ENCODE measurements at regions not wholly inside any gene's neighbourhood (a gene's known extent, or its start where the extent isn't known, plus 50 kb on each side); places are given as distances from the start of the nearest gene placed in this dataset.

- H3K27me3 ChIP-seq (ENCODE audit: insufficient read depth, poor library complexity, severe bottlenecking) = no peaks in the 10 kb centered on the region
- no peak for TF ChIP-seq CTCF (IDR thresholded peaks at IDR 0.05; ENCODE audit: poor library complexity, severe bottlenecking)
- H3K36me3 ChIP-seq (ENCODE audit: low read depth) = no peaks in the 10 kb centered on the region
- no peak for ATAC-seq (ENCODE audit: low read depth)
- no peak overlapping the region for H3K4me3 ChIP-seq (ENCODE audit: severe bottlenecking)
- H3K4me1 ChIP-seq (ENCODE audit: insufficient read depth, poor library complexity, severe bottlenecking) = no peaks in the 10 kb centered on the region
- DNase-seq (ENCODE audit: low spot score) = no peak
- no peak overlapping the region for H3K27ac ChIP-seq (ENCODE audit: poor library complexity, severe bottlenecking)
- H3K9me3 ChIP-seq (ENCODE audit: severe bottlenecking) = no peaks in the 10 kb centered on the region
Observed at GRCh38 chr2:2887772-2888387, 489.7 kb downstream of the EIPR1 start.

GRCh38 chr2:2886922-2887321 lies 490.7 kb downstream of the EIPR1 start:
- Histone ChIP-seq H3K27ac (ENCODE audit: poor library complexity, severe bottlenecking) (no peak overlapping the region), H3K4me1 (ENCODE audit: insufficient read depth, poor library complexity, severe bottlenecking) (no peaks in the 10 kb centered on the region), H3K27me3 (ENCODE audit: insufficient read depth, poor library complexity, severe bottlenecking) (no peaks in the 10 kb centered on the region), H3K9me3 (ENCODE audit: severe bottlenecking) (no peaks in the 10 kb centered on the region), H3K4me3 (ENCODE audit: severe bottlenecking) (no peak overlapping the region), H3K36me3 (ENCODE audit: low read depth) (no peaks in the 10 kb centered on the region)
- no peak for TF ChIP-seq CTCF (IDR thresholded peaks at IDR 0.05; ENCODE audit: poor library complexity, severe bottlenecking)
- ATAC-seq (ENCODE audit: low read depth) = no peak
- no peak for DNase-seq (ENCODE audit: low spot score)

GRCh38 chr2:2881499-2881898 lies 496.1 kb downstream of the EIPR1 start:
- TF ChIP-seq CTCF (IDR thresholded peaks at IDR 0.05; ENCODE audit: poor library complexity, severe bottlenecking) = no peak
- H3K27me3 ChIP-seq (ENCODE audit: insufficient read depth, poor library complexity, severe bottlenecking) = no peaks in the 10 kb centered on the region
- no peak overlapping the region for H3K27ac ChIP-seq (ENCODE audit: poor library complexity, severe bottlenecking)
- H3K4me3 ChIP-seq (ENCODE audit: severe bottlenecking) = no peak overlapping the region
- ATAC-seq (ENCODE audit: low read depth) (no peak), DNase-seq (ENCODE audit: low spot score) (no peak)
- no peaks in the 10 kb centered on the region for H3K4me1 ChIP-seq (ENCODE audit: insufficient read depth, poor library complexity, severe bottlenecking)
- no peaks in the 10 kb centered on the region for H3K36me3 ChIP-seq (ENCODE audit: low read depth)
- no peaks in the 10 kb centered on the region for H3K9me3 ChIP-seq (ENCODE audit: severe bottlenecking)

GRCh38 chr2:2880938-2881337 lies 496.7 kb downstream of the EIPR1 start:
- no peaks in the 10 kb centered on the region for H3K36me3 ChIP-seq (ENCODE audit: low read depth)
- no peaks in the 10 kb centered on the region for H3K9me3 ChIP-seq (ENCODE audit: severe bottlenecking)
- no peaks in the 10 kb centered on the region for H3K27me3 ChIP-seq (ENCODE audit: insufficient read depth, poor library complexity, severe bottlenecking)
- DNase-seq (ENCODE audit: low spot score) = no peak
- no peak overlapping the region for H3K4me3 ChIP-seq (ENCODE audit: severe bottlenecking)
- H3K4me1 ChIP-seq (ENCODE audit: insufficient read depth, poor library complexity, severe bottlenecking) = no peaks in the 10 kb centered on the region
- ATAC-seq (ENCODE audit: low read depth) = no peak
- TF ChIP-seq CTCF (IDR thresholded peaks at IDR 0.05; ENCODE audit: poor library complexity, severe bottlenecking) = no peak
- no peak overlapping the region for H3K27ac ChIP-seq (ENCODE audit: poor library complexity, severe bottlenecking)

- no peak overlapping the region for H3K27ac ChIP-seq (ENCODE audit: poor library complexity, severe bottlenecking)
Observed at GRCh38 chr2:2879781-2880180, 497.8 kb downstream of the EIPR1 start.

More at GRCh38 chr2:2879781-2880180, 497.8 kb downstream of the EIPR1 start:
- Histone ChIP-seq H3K4me3 (ENCODE audit: severe bottlenecking) (no peak overlapping the region), H3K9me3 (ENCODE audit: severe bottlenecking) (no peaks in the 10 kb centered on the region), H3K4me1 (ENCODE audit: insufficient read depth, poor library complexity, severe bottlenecking) (no peaks in the 10 kb centered on the region), H3K36me3 (ENCODE audit: low read depth) (no peaks in the 10 kb centered on the region), H3K27me3 (ENCODE audit: insufficient read depth, poor library complexity, severe bottlenecking) (no peaks in the 10 kb centered on the region)
- DNase-seq (ENCODE audit: low spot score) (no peak), ATAC-seq (ENCODE audit: low read depth) (no peak)
- TF ChIP-seq CTCF (IDR thresholded peaks at IDR 0.05; ENCODE audit: poor library complexity, severe bottlenecking) = no peak

All from RWPE2 (cell line).